Neural cell (in vitro differentiated cells): ENCODE measurements at regions not wholly inside any gene's neighbourhood (a gene's known extent, or its start where the extent isn't known, plus 50 kb on each side); places are given as distances from the start of the nearest gene placed in this dataset.

ENCODE experiments used
- H2AFZ ChIP-seq: fragments of 200-600, 300-800 bp; sonication (generic), shearing (Covaris generic); 2 replicates; pipeline ENCODE4 v1.6.0; 2014; ENCODE audit warnings: low read depth, mild to moderate bottlenecking, antibody characterized with exemption, low read length, moderate library complexity
- H3F3A ChIP-seq: fragments of 200-600 bp; shearing (Covaris generic); 2 replicates; pipeline ENCODE4 v1.6.1; 2016; ENCODE audit warnings: mild to moderate bottlenecking, moderate library complexity, mixed read lengths, antibody characterized with exemption, low read length; ENCODE audit not compliant: insufficient read depth, poor library complexity, severe bottlenecking
- H3K27ac ChIP-seq: fragments of 200-600, 300-800 bp; sonication (generic), shearing (Covaris generic); 2 replicates; pipeline ENCODE4 v1.5.1; 2014; ENCODE audit warnings: mild to moderate bottlenecking, low read length, moderate library complexity
- H3K27me3 ChIP-seq: fragments of 300-800, 200-600 bp; sonication (generic), shearing (Covaris generic); 2 replicates; pipeline ENCODE4 v1.6.0; 2014; ENCODE audit warnings: mild to moderate bottlenecking, low read depth, low read length, moderate library complexity; ENCODE audit not compliant: insufficient read depth
- H3K36me3 ChIP-seq: fragments of 300-800, 200-600 bp; sonication (generic), shearing (Covaris generic); 2 replicates; pipeline ENCODE4 v1.5.1; 2014; ENCODE audit warnings: mild to moderate bottlenecking, antibody characterized with exemption, low read length, moderate library complexity; ENCODE audit not compliant: insufficient read depth
- H3K4me2 ChIP-seq: fragments of 300-800, 200-600 bp; sonication (generic), shearing (Covaris generic); 2 replicates; pipeline ENCODE4 v1.6.0; 2014; ENCODE audit warnings: mild to moderate bottlenecking, low read length
- H3K4me3 ChIP-seq: fragments of 300-800, 200-600 bp; sonication (generic), shearing (Covaris generic); 2 replicates; pipeline ENCODE4 v1.5.1; 2014; ENCODE audit warnings: mild to moderate bottlenecking, low read length, moderate library complexity
- H3K79me2 ChIP-seq: fragments of 200-600 bp; shearing (Covaris generic); replicated peaks from 2 replicates; pipeline ENCODE4 v1.6.0; 2014; ENCODE audit warnings: mild to moderate bottlenecking, low read length, moderate library complexity; ENCODE audit not compliant: insufficient read depth
- H3K9ac ChIP-seq: fragments of 300-800, 200-600 bp; sonication (generic), shearing (Covaris generic); 2 replicates; pipeline ENCODE4 v1.6.1; 2016; ENCODE audit warnings: mild to moderate bottlenecking, low read length, mixed read lengths
- H3K9me2 ChIP-seq: fragments of 200-600 bp; shearing (Covaris generic); 2 replicates; pipeline ENCODE4 v1.6.1; 2016; ENCODE audit warnings: mild to moderate bottlenecking, low read length, mixed read lengths; ENCODE audit not compliant: insufficient read depth
- H3K9me3 ChIP-seq: fragments of 200-600, 300-800 bp; sonication (generic), shearing (Covaris generic); 2 replicates; pipeline ENCODE4 v1.6.1; 2016; ENCODE audit warnings: mild to moderate bottlenecking, mixed run types, low read length, moderate library complexity, mixed read lengths
- H4K20me1 ChIP-seq: fragments of 200-600 bp; shearing (Covaris generic); 2 replicates; pipeline ENCODE4 v1.6.1; 2016; ENCODE audit warnings: mild to moderate bottlenecking, mixed run types; ENCODE audit not compliant: insufficient read depth
- CTCF ChIP-seq: fragments of 450-650 bp; IDR thresholded peaks from 2 replicates; pipeline ENCODE4 v1.5.1; 2014; ENCODE audit warnings: antibody characterized with exemption, mild to moderate bottlenecking, moderate library complexity; ENCODE audit not compliant: poor library complexity, severe bottlenecking
- EP300 ChIP-seq: fragments of 450-650 bp; conservative IDR thresholded peaks from 2 replicates; pipeline ENCODE4 v1.6.1; 2014; ENCODE audit warnings: antibody characterized with exemption, mild to moderate bottlenecking, moderate library complexity; ENCODE audit not compliant: poor library complexity, severe bottlenecking
- EZH2 ChIP-seq: fragments of 200-600, 300-800 bp; shearing (Covaris generic), sonication (generic); IDR thresholded peaks from 2 replicates; pipeline ENCODE4 v1.6.1; 2014; ENCODE audit warnings: antibody characterized with exemption, low read length, borderline replicate concordance, mild to moderate bottlenecking; ENCODE audit not compliant: insufficient read depth, poor library complexity, severe bottlenecking
- MXI1 ChIP-seq: fragments of 450-650 bp; conservative IDR thresholded peaks from 2 replicates; pipeline ENCODE4 v1.6.1; 2014; ENCODE audit warnings: antibody characterized with exemption, mild to moderate bottlenecking; ENCODE audit not compliant: poor library complexity, severe bottlenecking
- POLR2AphosphoS5 ChIP-seq: IDR thresholded peaks from 2 replicates; pipeline ENCODE4 v1.6.1; 2012
- RAD21 ChIP-seq: fragments of 450-650 bp; conservative IDR thresholded peaks from 2 replicates; pipeline ENCODE4 v1.6.1; 2014; ENCODE audit warnings: antibody characterized with exemption, mild to moderate bottlenecking, moderate library complexity
- REST ChIP-seq: IDR thresholded peaks from 2 replicates; pipeline ENCODE4 v1.6.1; 2012; ENCODE audit warnings: borderline replicate concordance
- SMC3 ChIP-seq: fragments of 450-650 bp; conservative IDR thresholded peaks from 2 replicates; pipeline ENCODE4 v1.6.1; 2014; ENCODE audit warnings: antibody characterized with exemption, mild to moderate bottlenecking, moderate library complexity; ENCODE audit not compliant: poor library complexity
- TAF1 ChIP-seq: IDR thresholded peaks from 2 replicates; pipeline ENCODE4 v1.6.1; 2012; ENCODE audit warnings: low read depth

- TF ChIP-seq EZH2 (no peak), CTCF (no peak), EP300 (no peak), TAF1 (no peak), REST (no peak), SMC3 (no peak), POLR2AphosphoS5 (no peak), MXI1 (no peak), RAD21 (no peak)
- Histone ChIP-seq H3K36me3 (no peaks in the 10 kb centered on the region), H3K27me3 (no peaks in the 10 kb centered on the region), H3K27ac (no peak overlapping the region), H3K9me3 (no peaks in the 10 kb centered on the region), H2AFZ (no peak overlapping the region), H3K4me2 (no peak overlapping the region), H3K79me2 (no peaks in the 10 kb centered on the region), H3K4me3 (no peak overlapping the region), H4K20me1 (no peaks in the 10 kb centered on the region), H3K9ac (no peak overlapping the region), H3K9me2 (no peaks in the 10 kb centered on the region), H3F3A (no peaks in the 10 kb centered on the region)
These were observed 94.2 kb upstream of the BCL6 start for GRCh38 chr3:187839422-187839821.

GRCh38 chr3:187840856-187841255, 95.6 kb upstream of the BCL6 start:
- H3K4me2 ChIP-seq, result no peak overlapping the region
- no peaks in the 10 kb centered on the region for H4K20me1 ChIP-seq
- H3K9me3 ChIP-seq, result no peaks in the 10 kb centered on the region
- H2AFZ ChIP-seq, result no peak overlapping the region
- no peak overlapping the region for H3K4me3 ChIP-seq
- TF ChIP-seq RAD21 (no peak), TAF1 (no peak), REST (no peak), EP300 (no peak), POLR2AphosphoS5 (no peak), EZH2 (no peak), MXI1 (no peak), SMC3 (no peak)
- no peaks in the 10 kb centered on the region for H3K27me3 ChIP-seq
- H3F3A ChIP-seq, result no peaks in the 10 kb centered on the region
- H3K27ac ChIP-seq, result no peak overlapping the region
- no peaks in the 10 kb centered on the region for H3K9me2 ChIP-seq
- H3K79me2 ChIP-seq, result no peaks in the 10 kb centered on the region
- H3K36me3 ChIP-seq, result no peaks in the 10 kb centered on the region
- no peak overlapping the region for H3K9ac ChIP-seq
